ENCODE measurements at regions not wholly inside any gene's neighbourhood (a gene's known extent, or its start where the extent isn't known, plus 50 kb on each side); places are given as distances from the start of the nearest gene placed in this dataset.

- Mint-ChIP-seq H3K4me1 (no peaks in the 10 kb centered on the region), H3K36me3 (no peaks in the 10 kb centered on the region), H3K9me3 (ENCODE audit: low read depth) (no peaks in the 10 kb centered on the region), H3K27ac (no peak overlapping the region), H3K27me3 (no peaks in the 10 kb centered on the region), H3K4me3 (no peak overlapping the region)
- DNase-seq: no peak
- ATAC-seq: no peak
- CTCF ChIA-PET: no interaction called here
Observed at GRCh38 chr12:65612440-65612839, 211.8 kb upstream of the HMGA2 start.

GRCh38 chr12:65613692-65614091, 210.6 kb upstream of the HMGA2 start:
- no peak overlapping the region for H3K4me3 Mint-ChIP-seq
- H3K27me3 Mint-ChIP-seq: no peaks in the 10 kb centered on the region
- DNase-seq (no peak), ATAC-seq (no peak)
- no peak overlapping the region for H3K27ac Mint-ChIP-seq
- H3K4me1 Mint-ChIP-seq: no peaks in the 10 kb centered on the region
- no peaks in the 10 kb centered on the region for H3K36me3 Mint-ChIP-seq
- CTCF ChIA-PET: no interaction called here
- H3K9me3 Mint-ChIP-seq (ENCODE audit: low read depth): no peaks in the 10 kb centered on the region

DNA sequence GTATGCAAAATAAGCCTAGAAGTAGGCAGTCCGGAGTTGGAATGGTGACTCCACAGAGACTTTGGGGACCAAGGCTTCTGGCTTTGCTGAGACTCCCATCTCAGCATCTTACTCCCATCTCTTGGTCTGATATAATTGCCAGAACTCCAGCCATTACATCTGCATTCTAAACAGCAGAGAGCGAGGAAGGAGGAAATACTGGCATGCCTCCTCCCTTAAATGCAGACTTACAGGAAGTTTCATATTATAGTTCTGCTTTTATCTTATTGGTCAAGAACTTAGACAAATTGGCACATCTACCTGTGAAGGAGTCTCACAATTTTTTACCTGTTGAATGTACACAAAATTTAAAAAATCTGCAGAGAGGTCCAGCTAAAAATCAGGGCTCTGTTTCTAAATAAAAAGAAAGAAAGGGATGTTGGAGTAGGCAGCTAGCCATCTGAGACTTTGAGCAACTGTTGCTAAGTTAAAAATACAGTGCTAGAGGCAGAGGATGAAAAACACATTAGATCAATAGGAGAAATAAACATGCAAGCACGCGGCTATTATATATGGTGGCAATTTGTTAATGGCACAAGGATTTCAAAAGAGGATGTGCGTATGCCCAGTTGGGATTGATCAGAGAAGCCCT, 209.9 kb upstream of the HMGA2 start:
- Mint-ChIP-seq H3K9me3 (ENCODE audit: low read depth) (no peaks in the 10 kb centered on the region), H3K4me1 (no peaks in the 10 kb centered on the region), H3K36me3 (no peaks in the 10 kb centered on the region), H3K27me3 (no peaks in the 10 kb centered on the region), H3K27ac (no peak overlapping the region), H3K4me3 (no peak overlapping the region)
- no peak for DNase-seq
- ATAC-seq: no peak
- CTCF ChIA-PET: no interaction called here

GRCh38 chr12:65615118-65615517, 209.2 kb upstream of the HMGA2 start:
- no peaks in the 10 kb centered on the region for H3K4me1 Mint-ChIP-seq
- no peaks in the 10 kb centered on the region for H3K27me3 Mint-ChIP-seq
- no peaks in the 10 kb centered on the region for H3K36me3 Mint-ChIP-seq
- no peak overlapping the region for H3K4me3 Mint-ChIP-seq
- H3K27ac Mint-ChIP-seq: no peak overlapping the region
- no peaks in the 10 kb centered on the region for H3K9me3 Mint-ChIP-seq (ENCODE audit: low read depth)
- CTCF ChIA-PET: no interaction called here
- ATAC-seq: no peak
- DNase-seq: no peak

DNA sequence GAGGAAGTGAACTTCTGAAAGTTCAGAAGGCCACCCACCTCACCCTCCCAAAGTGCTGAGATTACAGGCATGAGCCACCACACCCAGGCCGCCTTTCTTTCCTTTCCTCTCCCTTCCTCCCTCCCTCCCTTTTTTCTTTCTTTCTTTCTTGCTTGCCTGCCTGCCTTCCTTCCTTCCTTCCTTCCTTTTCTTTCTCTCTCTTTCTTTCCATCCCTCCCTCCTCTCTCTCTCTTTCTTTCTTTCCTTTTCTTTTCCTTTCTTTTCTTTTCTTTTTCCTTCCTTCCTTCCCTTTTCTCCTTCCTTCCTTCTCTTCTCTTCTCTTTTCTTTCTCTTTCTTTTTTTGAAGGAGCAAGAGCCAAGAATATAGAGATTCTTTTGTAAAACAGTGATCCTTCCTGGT, 208.3 kb upstream of the HMGA2 start:
- Mint-ChIP-seq H3K4me1 (no peaks in the 10 kb centered on the region), H3K27ac (no peak overlapping the region), H3K36me3 (no peaks in the 10 kb centered on the region), H3K27me3 (no peaks in the 10 kb centered on the region), H3K9me3 (ENCODE audit: low read depth) (no peaks in the 10 kb centered on the region), H3K4me3 (no peak overlapping the region)
- CTCF ChIA-PET: no interaction called here
- no peak for ATAC-seq
- DNase-seq: no peak

DNA sequence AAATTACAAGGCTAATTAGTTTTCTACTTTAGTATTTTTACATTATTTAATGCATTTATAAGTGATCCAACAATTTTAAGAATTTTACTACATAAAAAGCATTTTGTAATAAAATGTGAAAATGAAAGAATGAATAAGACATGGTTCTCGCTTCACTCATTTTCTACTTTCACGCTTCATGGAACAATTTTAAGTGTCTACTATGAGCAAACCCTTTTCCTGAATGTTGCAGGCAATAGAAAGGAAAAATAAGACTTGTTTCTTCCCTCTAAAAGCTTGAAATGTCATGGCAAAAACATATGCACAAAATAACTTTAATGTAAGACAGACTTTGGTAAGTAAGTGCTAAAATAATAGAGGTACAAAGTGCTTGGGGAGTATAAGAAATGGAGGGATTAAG, 205.7 kb upstream of the HMGA2 start:
- CTCF ChIA-PET: no interaction called here
- H3K9me3 Mint-ChIP-seq (ENCODE audit: low read depth): no peaks in the 10 kb centered on the region
- no peak overlapping the region for H3K4me3 Mint-ChIP-seq
- ATAC-seq (no peak), DNase-seq (no peak)
- H3K36me3 Mint-ChIP-seq: no peaks in the 10 kb centered on the region
- H3K4me1 Mint-ChIP-seq: no peaks in the 10 kb centered on the region
- no peak overlapping the region for H3K27ac Mint-ChIP-seq
- peaks cover 3% of the 10 kb centered on the region for H3K27me3 Mint-ChIP-seq

- Mint-ChIP-seq H3K4me1 (no peaks in the 10 kb centered on the region), H3K27ac (no peak overlapping the region), H3K36me3 (no peaks in the 10 kb centered on the region), H3K27me3 (peaks cover 3% of the 10 kb centered on the region), H3K9me3 (ENCODE audit: low read depth) (no peaks in the 10 kb centered on the region), H3K4me3 (no peak overlapping the region)
- ATAC-seq (no peak), DNase-seq (no peak)
- CTCF ChIA-PET: no interaction called here
Observed at GRCh38 chr12:65619018-65619417, 205.3 kb upstream of the HMGA2 start.

DNA sequence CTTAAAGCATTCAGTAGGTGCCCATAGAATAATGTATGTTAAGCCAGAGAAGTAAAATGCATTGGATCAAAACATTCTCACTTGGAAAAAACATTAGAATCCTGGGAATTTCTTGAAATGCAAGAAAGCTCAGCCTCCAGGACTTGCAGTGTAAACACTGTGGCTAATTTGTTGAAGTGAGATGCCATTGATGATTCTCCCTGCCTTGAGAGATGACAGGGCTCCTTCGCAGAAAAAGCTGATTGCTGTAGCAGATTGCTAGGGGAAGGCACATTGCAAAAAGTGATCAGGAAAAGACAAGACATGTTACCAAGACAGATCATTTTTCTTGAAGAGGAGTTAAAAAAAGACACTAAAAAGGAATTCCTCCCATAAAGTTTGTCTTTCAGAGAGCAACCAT, 204.2 kb upstream of the HMGA2 start:
- H3K27ac Mint-ChIP-seq: no peak overlapping the region
- ATAC-seq (no peak), DNase-seq (no peak)
- H3K4me3 Mint-ChIP-seq: no peak overlapping the region
- CTCF ChIA-PET: no interaction called here
- H3K27me3 Mint-ChIP-seq: peaks cover 3% of the 10 kb centered on the region
- no peaks in the 10 kb centered on the region for H3K9me3 Mint-ChIP-seq (ENCODE audit: low read depth)
- no peaks in the 10 kb centered on the region for H3K36me3 Mint-ChIP-seq
- no peaks in the 10 kb centered on the region for H3K4me1 Mint-ChIP-seq

DNA sequence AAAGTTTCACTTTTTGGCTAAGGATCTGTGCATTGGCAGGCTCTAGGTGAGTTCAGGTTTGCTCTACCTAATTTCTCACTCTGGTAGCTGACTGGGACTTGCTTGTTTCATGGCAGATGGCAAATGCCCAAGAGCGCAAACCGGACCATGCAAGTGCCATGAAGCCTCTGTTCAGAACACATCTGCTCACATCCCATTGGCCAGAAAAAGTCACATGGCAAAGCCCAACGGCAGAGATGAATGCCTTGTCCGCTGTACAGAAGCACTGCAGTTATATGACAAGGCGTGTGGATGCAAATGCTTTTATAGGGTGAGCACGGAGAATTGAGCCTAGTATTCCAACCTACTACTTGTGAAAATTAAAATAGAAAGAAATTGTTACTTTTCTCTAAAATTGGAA, 202.2 kb upstream of the HMGA2 start:
- Mint-ChIP-seq H3K4me3 (no peak overlapping the region), H3K27me3 (peaks cover 3% of the 10 kb centered on the region), H3K36me3 (no peaks in the 10 kb centered on the region), H3K9me3 (ENCODE audit: low read depth) (no peaks in the 10 kb centered on the region), H3K27ac (no peak overlapping the region), H3K4me1 (no peaks in the 10 kb centered on the region)
- no peak for ATAC-seq
- DNase-seq: no peak
- CTCF ChIA-PET: no interaction called here

DNA sequence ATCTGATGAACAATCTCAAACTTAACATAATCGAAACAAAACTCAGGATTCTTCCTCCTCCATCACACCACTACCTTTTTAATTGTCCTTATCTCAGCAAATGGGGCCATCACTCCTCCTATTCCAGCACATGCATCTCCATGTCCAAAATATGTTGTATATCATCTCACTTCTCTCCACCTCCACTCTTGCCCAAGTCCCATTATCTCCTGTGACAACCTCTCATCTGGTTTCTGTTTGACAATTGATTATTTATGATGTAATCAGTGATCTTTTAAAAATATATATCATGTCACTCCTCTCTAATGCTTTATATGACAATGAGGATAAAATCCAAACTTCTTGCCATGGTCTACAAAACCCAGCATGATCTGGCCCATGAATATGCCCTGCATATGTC, 200.8 kb upstream of the HMGA2 start:
- CTCF ChIA-PET: no interaction called here
- Mint-ChIP-seq H3K4me1 (no peaks in the 10 kb centered on the region), H3K9me3 (ENCODE audit: low read depth) (no peaks in the 10 kb centered on the region), H3K27ac (no peak overlapping the region), H3K36me3 (no peaks in the 10 kb centered on the region), H3K4me3 (no peak overlapping the region), H3K27me3 (peaks cover 3% of the 10 kb centered on the region)
- ATAC-seq (no peak), DNase-seq (no peak)

DNA sequence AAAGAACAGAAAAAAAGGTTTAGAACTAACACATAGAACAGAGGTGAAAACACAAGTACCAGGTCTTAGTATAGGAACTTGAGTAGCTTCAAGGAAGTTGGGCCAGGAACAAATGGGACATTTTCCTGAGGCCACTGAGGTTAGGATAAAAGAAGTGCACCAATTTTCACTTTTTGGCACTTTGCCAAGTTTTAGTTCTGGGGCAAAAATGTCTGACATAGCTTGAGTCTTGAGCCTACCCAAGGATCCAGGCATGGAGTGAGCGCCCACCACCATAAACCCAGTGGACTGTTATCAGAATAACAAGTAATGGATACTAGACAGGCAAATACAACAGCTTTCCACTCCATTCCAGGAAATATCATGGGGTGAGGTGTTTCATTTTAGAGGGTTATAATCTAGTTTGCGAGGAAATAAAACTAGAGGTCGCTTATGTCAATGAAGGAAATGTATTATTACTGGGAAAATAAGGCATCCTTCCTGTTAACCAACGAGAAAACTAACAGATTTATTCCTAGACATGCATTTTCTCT, 199.7 kb upstream of the HMGA2 start:
- Mint-ChIP-seq H3K27me3 (peaks cover 3% of the 10 kb centered on the region), H3K4me1 (no peaks in the 10 kb centered on the region), H3K9me3 (ENCODE audit: low read depth) (no peaks in the 10 kb centered on the region), H3K4me3 (no peak overlapping the region), H3K27ac (no peak overlapping the region), H3K36me3 (no peaks in the 10 kb centered on the region)
- ATAC-seq (no peak), DNase-seq (no peak)
- CTCF ChIA-PET: no interaction called here

GRCh38 chr12:65628061-65628460, 196.2 kb upstream of the HMGA2 start:
- Mint-ChIP-seq H3K4me3 (no peak overlapping the region), H3K27ac (no peak overlapping the region), H3K4me1 (no peaks in the 10 kb centered on the region), H3K27me3 (no peaks in the 10 kb centered on the region), H3K36me3 (no peaks in the 10 kb centered on the region), H3K9me3 (ENCODE audit: low read depth) (no peaks in the 10 kb centered on the region)
- CTCF ChIA-PET: no interaction called here
- ATAC-seq: no peak
- DNase-seq: no peak

DNA sequence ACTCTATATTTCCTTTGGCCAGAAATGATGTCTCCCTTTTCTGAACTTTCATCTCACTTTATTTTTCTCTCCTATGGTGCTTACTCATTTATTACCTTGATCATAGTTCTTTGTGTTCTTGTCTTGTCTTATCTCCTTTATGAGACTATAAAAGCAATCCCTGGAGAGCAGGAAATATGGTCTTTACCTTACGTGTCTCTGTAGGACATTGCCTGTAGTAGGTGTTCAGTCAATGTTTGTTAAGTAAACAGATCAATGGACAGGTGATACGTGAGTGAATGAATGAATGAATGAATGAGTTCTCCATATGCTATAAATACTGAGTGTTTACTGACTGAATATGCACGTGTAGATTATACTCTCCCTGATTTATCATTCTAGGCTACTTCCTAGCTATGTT, 193.7 kb upstream of the HMGA2 start:
- H3K27ac Mint-ChIP-seq: no peak overlapping the region
- no peaks in the 10 kb centered on the region for H3K27me3 Mint-ChIP-seq
- H3K4me1 Mint-ChIP-seq: no peaks in the 10 kb centered on the region
- ATAC-seq: no peak
- no peaks in the 10 kb centered on the region for H3K36me3 Mint-ChIP-seq
- H3K4me3 Mint-ChIP-seq: no peak overlapping the region
- DNase-seq: no peak
- H3K9me3 Mint-ChIP-seq (ENCODE audit: low read depth): no peaks in the 10 kb centered on the region
- CTCF ChIA-PET: no interaction called here

GRCh38 chr12:65631621-65632111, 192.6 kb upstream of the HMGA2 start:
- Mint-ChIP-seq H3K4me1 (no peaks in the 10 kb centered on the region), H3K36me3 (no peaks in the 10 kb centered on the region), H3K4me3 (no peak overlapping the region), H3K27me3 (no peaks in the 10 kb centered on the region), H3K9me3 (ENCODE audit: low read depth) (no peaks in the 10 kb centered on the region), H3K27ac (no peak overlapping the region)
- CTCF ChIA-PET: no interaction called here
- DNase-seq (no peak), ATAC-seq (no peak)

Measured in activated CD8-positive, alpha-beta memory T cell treated with anti-CD3 and anti-CD28 coated beads, Interleukin-2, amount 10 ng/mL, durations not matched to agents 7 days and 5 days (primary cell).